Prostate gland (tissue), 2 donors: ENCODE measurements at regions not wholly inside any gene's neighbourhood (a gene's known extent, or its start where the extent isn't known, plus 50 kb on each side); places are given as distances from the start of the nearest gene placed in this dataset.

Source experiments
- DNase-seq: peaks from one replicate; pipeline ENCODE4 v3.0.0-alpha.2; 2019; ENCODE audit warnings: low spot score
- H3K27ac ChIP-seq, 2 donors: fragments of 200-600 bp; sonication (generic); 2 replicates each; pipeline ENCODE4 v1.5.1; 2017 to 2019
- H3K27me3 ChIP-seq: fragments of 200-600 bp; sonication (generic); replicated peaks from 2 replicates; pipeline ENCODE4 v1.5.1; 2019; ENCODE audit not compliant: insufficient read depth
- H3K36me3 ChIP-seq, 2 donors: fragments of 200-600 bp; sonication (generic); 1 replicate in 1 of 2; 2 replicates in 1 of 2; pipeline versions ENCODE4 v1.5.1 to v1.8.1; 2017 to 2019
- H3K4me1 ChIP-seq: fragments of 200-600 bp; sonication (generic); replicated peaks from 2 replicates; pipeline ENCODE4 v1.5.1; 2019
- H3K4me3 ChIP-seq, 2 donors: fragments of 200-600 bp; sonication (generic); 2 replicates each; pipeline ENCODE4 v1.5.1; 2017 to 2019
- H3K9me3 ChIP-seq: fragments of 200-600 bp; sonication (generic); 2 replicates; pipeline ENCODE4 v1.5.1; 2017
- CTCF ChIP-seq, 4 experiments: fragments of 200-600 bp in 2 of 4; fragments of 450-650 bp in 2 of 4; sonication (generic) in 2 of 4; IDR thresholded peaks; 1 replicate in 3 of 4; 2 replicates in 1 of 4; pipeline ENCODE4 v1.5.1; 2016 to 2019; ENCODE audit warnings: antibody characterized with exemption in 4 of 4, mild to moderate bottlenecking in 2 of 4, moderate library complexity in 2 of 4
- POLR2A ChIP-seq: fragments of 450-650 bp; IDR thresholded peaks from one replicate; pipeline ENCODE4 v1.6.1; 2016; ENCODE audit warnings: antibody characterized with exemption, mild to moderate bottlenecking
- POLR2AphosphoS5 ChIP-seq: sonication (generic); formaldehyde crosslinking; IDR thresholded peaks from one replicate; pipeline ENCODE4 v1.6.1; 2017; ENCODE audit warnings: antibody characterized with exemption
- WGBS: methylation state at CpG from one replicate; pipeline ENCODE4 v1.1.5; 2018; 5-methylcytosine and 5-hydroxymethylcytosine counted together
- intact Hi-C: fragments of 100-400 bp; cut with DNase I; formaldehyde crosslinking; loops from one replicate; pipeline ENCODE4 v1.14.2; 2022
- small RNA-seq, 2 donors: library from RNA; depleted of rRNA; stranded (forward); fragments of <200 nt; gene quantifications; one replicate each; pipeline ENCODE3, GENCODE V24; 2016

- intact Hi-C loops: no loop called here
- Histone ChIP-seq H3K36me3 (no peaks in the 10 kb centered on the region), H3K27ac (no peak overlapping the region), H3K27me3 (no peaks in the 10 kb centered on the region), H3K9me3 (no peaks in the 10 kb centered on the region), H3K4me3 (no peak overlapping the region), H3K4me1 (no peaks in the 10 kb centered on the region)
- no peak for TF ChIP-seq POLR2A
- no peak for TF ChIP-seq POLR2AphosphoS5
- TF ChIP-seq CTCF (IDR thresholded peaks at IDR 0.05): no peak
- 83% methylated on average over 2 of the region's 2 CpGs for WGBS
- no peak for DNase-seq
Measured at GRCh38 chr1:206419250-206419649, 51.0 kb upstream of the IKBKE start.

GRCh38 chr1:206419783-206420182 is 50.5 kb upstream of the IKBKE start:
- no peaks in the 10 kb centered on the region for H3K36me3 ChIP-seq
- intact Hi-C loops: no loop called here
- DNase-seq: no peak

GRCh38 chr1:206420471-206420870 is 49.8 kb upstream of the IKBKE start:
- TF ChIP-seq POLR2A (no peak), POLR2AphosphoS5 (no peak), CTCF (IDR thresholded peaks at IDR 0.05) (no peak)
- Histone ChIP-seq H3K4me3 (no peak overlapping the region), H3K4me1 (no peaks in the 10 kb centered on the region), H3K36me3 (no peaks in the 10 kb centered on the region), H3K27me3 (no peaks in the 10 kb centered on the region), H3K9me3 (no peaks in the 10 kb centered on the region), H3K27ac (no peak overlapping the region)
- 91% methylated on average over 3 of the region's 4 CpGs for WGBS
- DNase-seq: no peak
- intact Hi-C loops: no loop called here

More at GRCh38 chr1:206419783-206420182, 50.5 kb upstream of the IKBKE start:
- Histone ChIP-seq H3K27ac (no peak overlapping the region), H3K4me3 (no peak overlapping the region), H3K27me3 (no peaks in the 10 kb centered on the region), H3K4me1 (no peaks in the 10 kb centered on the region), H3K9me3 (no peaks in the 10 kb centered on the region)
- WGBS: 92% methylated on average over 2 of the region's 2 CpGs
- TF ChIP-seq CTCF (IDR thresholded peaks at IDR 0.05): no peak
- no peak for TF ChIP-seq POLR2A
- TF ChIP-seq POLR2AphosphoS5: no peak

Small RNAs in the stretch of these regions (small RNA-seq; reads per million reads assigned to genes)
- 0 reads per million in 2 donors for gene AC244023.1
